ENCODE measurements at regions not wholly inside any gene's neighbourhood (a gene's known extent, or its start where the extent isn't known, plus 50 kb on each side); places are given as distances from the start of the nearest gene placed in this dataset.

DNA sequence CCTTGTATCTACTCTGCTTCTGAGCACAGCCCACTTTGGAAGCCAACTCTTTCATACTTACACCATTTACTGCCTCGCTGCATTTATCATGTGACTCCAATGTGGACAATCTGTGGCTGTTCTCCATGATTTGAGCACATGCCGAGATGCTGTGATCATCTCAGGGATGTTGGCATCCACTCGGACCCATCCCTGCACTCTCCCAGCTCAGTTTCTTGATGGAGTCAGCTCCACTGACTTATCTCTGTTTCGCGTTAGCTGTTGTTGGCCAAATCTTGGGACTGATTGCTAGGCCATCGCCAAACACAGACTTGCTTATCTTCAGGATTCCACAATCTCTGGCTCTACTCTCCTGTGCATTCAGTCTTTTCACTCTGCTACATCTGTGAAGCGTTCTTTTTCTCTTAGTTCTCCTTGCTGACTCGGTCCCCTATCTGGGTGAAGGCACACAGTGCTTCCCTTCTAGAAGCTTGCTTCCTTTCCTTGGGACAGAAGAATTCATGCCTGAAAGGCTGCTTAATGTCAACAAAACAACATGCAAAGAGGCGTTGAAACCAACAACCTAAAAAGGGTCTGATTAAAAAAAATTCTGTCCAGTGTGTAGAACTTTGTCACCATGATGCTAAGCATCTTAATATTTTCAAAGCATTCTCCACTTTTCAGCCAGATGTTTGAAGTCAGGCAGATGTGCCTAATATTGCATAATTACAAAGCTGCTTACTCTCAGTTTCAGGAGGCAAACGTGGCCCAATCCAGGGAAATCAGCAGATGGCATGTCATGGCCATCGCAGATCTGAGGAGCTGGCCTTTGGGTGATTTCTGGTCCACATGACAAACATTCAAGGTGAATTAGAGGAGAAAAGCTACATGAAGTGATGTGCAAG lies 120.7 kb downstream of the NGF start:
- WGBS, 2 donors (ENCODE audit: low coverage in 1 of 2) = 75 to 80% methylated on average over 7 to 11 of the region's 11 CpGs
- in situ Hi-C loops (cut with MboI; ENCODE audit: low pct_ligation_motif_present in 1 of 4, low pct_unique_long_range_greater_than_20kb in 1 of 4, low sequenced_read_pairs in 3 of 4) = no loop called here
- intact Hi-C loops (cut with DNase I; ENCODE audit: low total_unique reads) = no loop called here
- H3K27me3 ChIP-seq = no peaks in the 10 kb centered on the region
- H3K36me3 ChIP-seq = no peaks in the 10 kb centered on the region
- H3K4me1 ChIP-seq = no peaks in the 10 kb centered on the region
- TF ChIP-seq, protein P1, sequence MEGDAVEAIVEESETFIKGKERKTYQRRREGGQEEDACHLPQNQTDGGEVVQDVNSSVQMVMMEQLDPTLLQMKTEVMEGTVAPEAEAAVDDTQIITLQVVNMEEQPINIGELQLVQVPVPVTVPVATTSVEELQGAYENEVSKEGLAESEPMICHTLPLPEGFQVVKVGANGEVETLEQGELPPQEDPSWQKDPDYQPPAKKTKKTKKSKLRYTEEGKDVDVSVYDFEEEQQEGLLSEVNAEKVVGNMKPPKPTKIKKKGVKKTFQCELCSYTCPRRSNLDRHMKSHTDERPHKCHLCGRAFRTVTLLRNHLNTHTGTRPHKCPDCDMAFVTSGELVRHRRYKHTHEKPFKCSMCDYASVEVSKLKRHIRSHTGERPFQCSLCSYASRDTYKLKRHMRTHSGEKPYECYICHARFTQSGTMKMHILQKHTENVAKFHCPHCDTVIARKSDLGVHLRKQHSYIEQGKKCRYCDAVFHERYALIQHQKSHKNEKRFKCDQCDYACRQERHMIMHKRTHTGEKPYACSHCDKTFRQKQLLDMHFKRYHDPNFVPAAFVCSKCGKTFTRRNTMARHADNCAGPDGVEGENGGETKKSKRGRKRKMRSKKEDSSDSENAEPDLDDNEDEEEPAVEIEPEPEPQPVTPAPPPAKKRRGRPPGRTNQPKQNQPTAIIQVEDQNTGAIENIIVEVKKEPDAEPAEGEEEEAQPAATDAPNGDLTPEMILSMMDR (IDR thresholded peaks at IDR 0.05) = no peak
- H3K9me3 ChIP-seq = no peaks in the 10 kb centered on the region
- DNase-seq = no peak
- H3K27ac ChIP-seq = no peak overlapping the region
- H3K4me3 ChIP-seq = no peak overlapping the region

GRCh38 chr1:115215703-115216521 lies 122.1 kb downstream of the NGF start:
- no peaks in the 10 kb centered on the region for H3K4me1 ChIP-seq
- H3K9me3 ChIP-seq = no peaks in the 10 kb centered on the region
- 90 to 93% methylated on average over 2 to 4 of the region's 4 CpGs for WGBS, 2 donors (ENCODE audit: low coverage in 1 of 2)
- TF ChIP-seq EP300 (IDR thresholded peaks at IDR 0.05; ENCODE audit: low read depth) = no peak
- TF ChIP-seq POLR2AphosphoS5 (IDR thresholded peaks at IDR 0.05) = no peak
- TF ChIP-seq, protein P1 (IDR thresholded peaks at IDR 0.05) = no peak
- no peak for TF ChIP-seq POLR2A (IDR thresholded peaks at IDR 0.05)
- in situ Hi-C loops (cut with MboI; ENCODE audit: low pct_ligation_motif_present in 1 of 4, low pct_unique_long_range_greater_than_20kb in 1 of 4, low sequenced_read_pairs in 3 of 4) (no loop called here), intact Hi-C loops (cut with DNase I; ENCODE audit: low total_unique reads) (no loop called here)
- H3K36me3 ChIP-seq = no peaks in the 10 kb centered on the region
- no peaks in the 10 kb centered on the region for H3K27me3 ChIP-seq
- no peak overlapping the region for H3K4me3 ChIP-seq
- H3K27ac ChIP-seq = no peak overlapping the region
- no peak for DNase-seq

GRCh38 chr1:115215110-115215509 lies 122.9 kb downstream of the NGF start:
- TF ChIP-seq EP300 (IDR thresholded peaks at IDR 0.05; ENCODE audit: low read depth) (no peak), POLR2AphosphoS5 (IDR thresholded peaks at IDR 0.05) (no peak), POLR2A (IDR thresholded peaks at IDR 0.05) (no peak)
- TF ChIP-seq, protein P1 (IDR thresholded peaks at IDR 0.05) = no peak
- H3K9me3 ChIP-seq = no peaks in the 10 kb centered on the region
- H3K36me3 ChIP-seq = no peaks in the 10 kb centered on the region
- in situ Hi-C loops (cut with MboI; ENCODE audit: low pct_ligation_motif_present in 1 of 4, low pct_unique_long_range_greater_than_20kb in 1 of 4, low sequenced_read_pairs in 3 of 4) = no loop called here
- H3K4me1 ChIP-seq = no peaks in the 10 kb centered on the region
- no peaks in the 10 kb centered on the region for H3K27me3 ChIP-seq
- 96 to 100% methylated on average over 2 to 3 of the region's 3 CpGs for WGBS, 2 donors (ENCODE audit: low coverage in 1 of 2)
- intact Hi-C loops (cut with DNase I; ENCODE audit: low total_unique reads) = no loop called here
- no peak for DNase-seq
- no peak overlapping the region for H3K4me3 ChIP-seq
- H3K27ac ChIP-seq = no peak overlapping the region

DNA sequence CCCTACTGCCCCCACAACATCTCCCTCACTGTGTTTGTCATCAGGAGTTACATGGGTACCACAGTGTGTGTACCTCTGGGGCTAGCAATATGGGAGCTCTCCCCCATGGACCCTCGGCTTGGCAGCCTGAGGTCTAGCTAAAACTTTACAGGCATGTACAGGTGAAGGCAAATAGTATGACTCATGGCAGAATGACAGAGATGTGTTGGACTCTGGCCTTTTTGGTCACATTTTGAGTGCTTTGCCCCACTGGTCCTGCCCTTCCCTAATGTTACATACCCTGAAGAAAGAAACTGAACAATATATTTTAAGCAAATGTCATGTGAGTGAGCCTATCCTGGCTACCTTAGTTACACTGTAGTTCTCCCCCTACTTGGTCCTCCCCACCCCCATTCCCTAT lies 124.0 kb downstream of the NGF start:
- DNase-seq = no peak
- 59% methylated on average over 1 of the region's 1 CpG; no CpG with 5 or more reads in 1 of the 2 donors for WGBS, 2 donors (ENCODE audit: low coverage in 1 of 2)
- in situ Hi-C loops (cut with MboI; ENCODE audit: low pct_ligation_motif_present in 1 of 4, low pct_unique_long_range_greater_than_20kb in 1 of 4, low sequenced_read_pairs in 3 of 4) (no loop called here), intact Hi-C loops (cut with DNase I; ENCODE audit: low total_unique reads) (no loop called here)
- no peak for TF ChIP-seq POLR2AphosphoS5 (IDR thresholded peaks at IDR 0.05)
- TF ChIP-seq, protein P1 (IDR thresholded peaks at IDR 0.05) = no peak
- TF ChIP-seq POLR2A (IDR thresholded peaks at IDR 0.05) = no peak
- TF ChIP-seq EP300 (IDR thresholded peaks at IDR 0.05; ENCODE audit: low read depth) = no peak
- no peaks in the 10 kb centered on the region for H3K27me3 ChIP-seq
- H3K27ac ChIP-seq = no peak overlapping the region
- no peaks in the 10 kb centered on the region for H3K36me3 ChIP-seq
- no peak overlapping the region for H3K4me3 ChIP-seq
- no peaks in the 10 kb centered on the region for H3K9me3 ChIP-seq
- no peaks in the 10 kb centered on the region for H3K4me1 ChIP-seq
